Fibroblast of peridontal ligament (primary cell): ENCODE measurements at regions not wholly inside any gene's neighbourhood (a gene's known extent, or its start where the extent isn't known, plus 50 kb on each side); places are given as distances from the start of the nearest gene placed in this dataset.
A peak's percentile ranks its signal among the peaks of the same experiment; 100 is the strongest.

Source experiments
- DNase-seq: peaks from one replicate; pipeline ENCODE4 v3.0.0-alpha.2; 2010; ENCODE audit errors: extremely low read depth

- no peak for DNase-seq
Observed at GRCh38 chr4:135605076-135605475, 1403.5 kb upstream of the PABPC4L start.

- no peak for DNase-seq
Observed at GRCh38 chr4:135604531-135604930, 1402.9 kb upstream of the PABPC4L start.

GRCh38 chr4:135601351-135601750, 1399.8 kb upstream of the PABPC4L start:
- no peak for DNase-seq

- DNase-seq: peak; percentile 73
Observed at GRCh38 chr4:135598151-135598550, 1396.6 kb upstream of the PABPC4L start.

GRCh38 chr4:135594521-135594920, 1392.9 kb upstream of the PABPC4L start:
- no peak for DNase-seq

GRCh38 chr4:135575041-135575440, 1373.5 kb upstream of the PABPC4L start:
- no peak for DNase-seq

GRCh38 chr4:135573251-135573650, 1371.7 kb upstream of the PABPC4L start:
- DNase-seq: no peak

- DNase-seq: no peak
Observed at GRCh38 chr4:135564090-135564489, 1362.5 kb upstream of the PABPC4L start.

- no peak for DNase-seq
Observed at GRCh38 chr4:135553213-135553612, 1351.6 kb upstream of the PABPC4L start.

GRCh38 chr4:135552131-135552530, 1350.5 kb upstream of the PABPC4L start:
- peak; percentile 4 for DNase-seq

GRCh38 chr4:135548711-135549110, 1347.1 kb upstream of the PABPC4L start:
- DNase-seq: no peak

- DNase-seq: no peak
Observed at GRCh38 chr4:135545616-135546317, 1344.2 kb upstream of the PABPC4L start.

- no peak for DNase-seq
Observed at GRCh38 chr4:135538698-135539097, 1337.1 kb upstream of the PABPC4L start.

GRCh38 chr4:135533053-135533452, 1331.5 kb upstream of the PABPC4L start:
- no peak for DNase-seq

- DNase-seq: no peak
Observed at GRCh38 chr4:135532132-135532531, 1330.5 kb upstream of the PABPC4L start.

GRCh38 chr4:135515295-135515694, 1313.7 kb upstream of the PABPC4L start:
- peak; percentile 23 for DNase-seq

- peak; percentile 6 for DNase-seq
Observed at GRCh38 chr4:135510582-135510981, 1309.0 kb upstream of the PABPC4L start.

- peak; percentile 62 for DNase-seq
Observed at GRCh38 chr4:135508006-135508714, 1306.6 kb upstream of the PABPC4L start.

GRCh38 chr4:135497563-135498152, 1296.1 kb upstream of the PABPC4L start:
- DNase-seq: no peak

GRCh38 chr4:135492439-135492838, 1290.8 kb upstream of the PABPC4L start:
- no peak for DNase-seq

GRCh38 chr4:135485371-135485770, 1283.8 kb upstream of the PABPC4L start:
- DNase-seq: no peak

GRCh38 chr4:135476272-135476671, 1274.7 kb upstream of the PABPC4L start:
- DNase-seq: peak; percentile 1

GRCh38 chr4:135464311-135464710, 1262.7 kb upstream of the PABPC4L start:
- DNase-seq: no peak
